Fibroblast of skin of right biceps (primary cell): ENCODE measurements at regions not wholly inside any gene's neighbourhood (a gene's known extent, or its start where the extent isn't known, plus 50 kb on each side); places are given as distances from the start of the nearest gene placed in this dataset.
A peak's percentile ranks its signal among the peaks of the same experiment; 100 is the strongest.
"Not testable (repeated sequence)": the region's sequence is repeated elsewhere in the genome, so short reads cannot be mapped to it uniquely, and the experiment has no call there.

ENCODE experiments used
- DNase-seq: peaks from one replicate; pipeline ENCODE4 v3.0.0-alpha.2; 2013

DNA sequence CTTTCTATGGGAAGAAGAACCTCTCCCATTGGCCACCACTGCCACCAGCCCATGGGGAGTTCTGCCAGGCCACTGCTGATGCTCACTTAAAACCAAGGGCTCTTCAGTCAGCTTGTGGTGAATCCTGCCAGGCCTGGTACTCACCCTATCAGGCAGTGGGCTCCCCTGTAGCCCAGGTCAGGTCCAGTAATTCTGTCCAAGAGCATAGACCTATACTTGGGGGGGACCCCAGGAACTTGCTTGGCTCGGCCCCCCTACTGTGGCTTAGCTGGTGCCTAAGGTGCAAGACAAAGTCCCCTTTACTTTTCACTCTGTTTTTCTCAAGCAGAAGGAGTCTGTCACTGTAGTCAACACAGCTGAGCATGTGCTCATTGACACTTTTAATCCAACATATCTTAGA, 1012.2 kb downstream of the PCDH19 start:
- no peak for DNase-seq

DNA sequence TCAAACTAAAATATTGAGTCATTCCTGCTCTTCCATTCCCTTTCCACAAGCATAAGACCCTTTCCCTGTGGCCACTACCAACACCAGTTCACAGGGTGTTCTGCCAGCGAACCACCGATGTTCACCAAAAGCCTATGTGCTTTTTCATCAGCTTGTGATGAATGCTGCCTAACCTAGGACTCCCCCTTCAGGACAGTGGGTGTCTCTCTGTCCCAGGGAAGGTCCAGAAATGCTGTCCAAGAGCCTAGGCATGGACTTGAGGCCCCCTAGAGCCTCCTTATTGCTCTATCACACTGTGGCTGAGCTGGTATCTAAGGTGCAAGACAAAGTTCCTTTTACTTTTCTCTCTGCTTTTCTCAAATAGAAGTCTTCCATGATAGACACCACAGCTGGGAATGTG, 1015.6 kb downstream of the PCDH19 start:
- DNase-seq: no peak

DNA sequence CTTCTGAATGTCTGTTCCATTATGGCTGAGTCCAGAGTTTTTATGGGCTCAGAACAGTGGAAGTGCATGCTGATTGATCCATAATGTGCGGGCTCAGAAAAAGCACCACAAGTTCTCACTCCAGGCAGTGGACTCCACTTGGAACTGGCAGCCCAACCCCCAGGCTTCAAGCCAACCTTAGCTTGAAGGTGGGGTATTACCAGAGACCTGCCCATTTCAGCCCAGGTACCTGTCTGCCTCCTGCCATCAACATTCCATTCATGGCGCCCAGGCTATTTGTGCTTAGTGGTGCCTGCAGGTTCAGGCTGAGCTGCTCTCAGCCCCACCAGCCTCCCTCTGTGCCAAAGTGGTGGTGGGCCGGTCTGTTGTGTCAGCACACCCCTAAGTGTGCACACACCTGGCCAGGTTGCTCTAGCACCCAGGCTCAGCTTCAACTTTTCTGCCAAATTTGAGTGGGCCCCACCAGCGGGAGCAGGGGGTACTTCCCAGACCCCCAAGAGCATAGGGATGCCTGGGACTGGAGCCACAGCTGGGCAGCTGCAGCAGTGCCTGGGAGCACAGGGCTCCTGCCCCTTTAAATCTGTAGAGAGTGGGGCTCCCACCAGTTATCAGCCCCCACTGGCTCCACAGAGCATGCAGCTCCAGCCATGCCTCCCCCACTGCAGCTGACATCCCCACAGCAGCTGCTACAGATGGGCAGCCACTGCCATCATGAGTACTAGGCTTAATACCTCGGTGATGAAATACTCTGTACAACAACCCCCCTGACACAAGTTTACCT, 1025.3 kb downstream of the PCDH19 start:
- no peak for DNase-seq

- no peak for DNase-seq
These were observed 1026.3 kb downstream of the PCDH19 start for GRCh38 chrX:99383786-99384185.

DNA sequence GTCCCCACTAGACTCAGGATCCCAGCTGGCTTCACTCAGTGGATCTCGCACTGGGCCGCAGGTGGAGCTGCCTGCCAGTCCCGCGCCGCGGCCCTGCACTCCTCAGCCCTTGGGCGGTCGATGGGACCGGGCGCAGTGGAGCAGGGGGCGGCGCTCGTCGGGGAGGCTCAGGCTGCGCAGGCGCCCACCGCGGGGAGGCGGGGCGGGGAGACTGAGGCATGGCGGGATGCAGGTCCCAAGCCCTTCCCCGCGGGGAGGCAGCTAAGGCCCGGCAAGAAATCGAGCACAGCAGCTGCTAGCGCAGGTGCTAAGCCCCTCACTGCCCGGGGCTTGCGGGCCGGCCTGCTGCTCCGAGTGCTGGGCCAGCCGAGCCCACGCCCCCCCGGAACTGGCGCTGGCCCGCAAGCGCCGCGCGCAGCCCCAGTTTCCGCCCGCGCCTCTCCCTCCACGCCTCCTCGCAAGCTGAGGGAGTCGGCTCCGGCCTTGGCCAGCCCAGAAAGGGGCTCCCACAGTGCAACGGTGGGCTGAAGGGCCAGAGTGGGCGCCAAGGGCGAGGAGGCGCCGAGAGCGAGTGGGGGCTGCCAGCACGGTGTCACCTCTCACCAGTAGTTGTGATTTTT, 1038.0 kb downstream of the PCDH19 start:
- DNase-seq: no peak

DNA sequence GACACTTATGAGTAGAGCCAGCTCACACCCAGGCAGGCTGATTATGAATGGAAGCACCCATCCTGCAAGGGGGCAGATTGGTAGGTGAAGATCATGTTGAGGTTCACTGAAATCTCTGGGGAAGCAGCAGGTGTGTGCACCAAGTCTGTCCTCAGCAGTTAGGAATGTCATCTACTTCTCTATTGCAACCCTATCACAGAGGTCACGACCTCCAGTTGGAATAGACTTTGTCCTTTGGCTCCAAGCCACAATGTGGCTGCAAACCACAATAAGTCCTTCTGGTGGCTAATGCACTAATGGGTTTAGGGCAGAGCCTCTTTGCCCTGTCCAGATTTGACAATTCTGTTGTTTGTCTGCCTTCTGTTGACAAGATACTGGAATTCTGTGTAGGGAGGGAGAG, 1056.7 kb downstream of the PCDH19 start:
- DNase-seq: no peak

DNA sequence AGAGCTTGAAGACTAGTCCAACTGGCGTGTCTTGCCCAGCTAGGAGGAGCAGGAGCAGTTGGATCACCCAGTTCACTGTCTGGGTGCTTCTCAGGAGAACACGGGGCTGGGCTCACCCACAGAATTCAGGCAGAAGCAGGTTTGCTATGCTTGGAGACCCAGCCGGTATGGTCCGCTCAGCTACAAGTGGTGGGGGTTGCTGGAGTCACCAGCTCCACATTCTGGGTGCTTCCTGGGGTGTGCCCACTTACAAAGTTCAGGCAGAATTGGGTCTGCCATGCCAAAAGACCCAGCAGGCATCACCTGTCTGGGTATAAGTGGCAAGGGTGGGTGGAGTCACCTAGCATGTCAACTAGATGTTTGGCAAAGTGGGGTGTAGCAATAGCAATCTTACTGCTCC, 1061.8 kb downstream of the PCDH19 start:
- DNase-seq: no peak

DNA sequence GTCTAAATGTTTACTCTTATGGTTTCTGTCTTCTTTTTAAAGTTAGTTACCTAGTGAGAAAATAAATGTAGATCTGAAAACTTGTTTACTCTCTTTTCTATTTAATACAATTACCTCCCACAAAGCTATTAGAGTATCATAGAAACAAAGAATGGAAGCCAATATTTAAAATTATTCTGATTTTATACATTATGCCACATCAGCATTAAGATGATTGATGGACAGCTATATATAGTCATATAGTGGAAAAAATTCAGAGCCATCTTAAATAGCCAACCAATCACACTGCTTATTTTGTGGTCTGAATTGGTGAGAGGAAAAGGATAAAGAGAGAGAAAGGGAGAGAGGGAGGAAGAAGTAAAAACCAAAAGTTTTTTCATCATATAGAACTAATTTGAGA, 1101.8 kb downstream of the PCDH19 start:
- no peak for DNase-seq

- DNase-seq: no peak
These were observed 1104.5 kb downstream of the PCDH19 start for GRCh38 chrX:99305573-99305972.

GRCh38 chrX:99301990-99302389, 1108.1 kb downstream of the PCDH19 start:
- DNase-seq: peak; percentile 1

GRCh38 chrX:99271641-99272040, 1138.4 kb downstream of the PCDH19 start:
- no peak for DNase-seq

- DNase-seq: no peak
These were observed 1143.8 kb downstream of the PCDH19 start for GRCh38 chrX:99266255-99266654.

DNA sequence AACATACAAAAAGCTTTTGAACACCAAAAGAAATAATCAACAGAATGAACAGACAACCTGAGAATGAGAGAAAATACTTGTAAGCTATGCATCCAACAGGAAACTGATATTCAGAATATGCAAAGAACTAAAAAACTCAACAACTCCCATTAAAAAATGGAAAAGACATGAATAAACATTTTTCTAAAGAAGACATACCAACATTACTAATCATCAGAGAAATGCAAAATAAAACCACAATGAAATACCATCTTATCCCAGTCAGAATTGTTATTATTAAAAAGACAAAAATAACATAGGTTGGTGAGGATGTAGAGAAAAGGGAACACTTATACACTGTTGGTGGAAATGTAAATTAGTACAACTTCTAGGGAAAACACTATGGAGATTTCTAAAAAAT, 1161.9 kb downstream of the PCDH19 start:
- DNase-seq: no peak

- no peak for DNase-seq
These were observed 1168.1 kb downstream of the PCDH19 start for GRCh38 chrX:99242001-99242400.

DNA sequence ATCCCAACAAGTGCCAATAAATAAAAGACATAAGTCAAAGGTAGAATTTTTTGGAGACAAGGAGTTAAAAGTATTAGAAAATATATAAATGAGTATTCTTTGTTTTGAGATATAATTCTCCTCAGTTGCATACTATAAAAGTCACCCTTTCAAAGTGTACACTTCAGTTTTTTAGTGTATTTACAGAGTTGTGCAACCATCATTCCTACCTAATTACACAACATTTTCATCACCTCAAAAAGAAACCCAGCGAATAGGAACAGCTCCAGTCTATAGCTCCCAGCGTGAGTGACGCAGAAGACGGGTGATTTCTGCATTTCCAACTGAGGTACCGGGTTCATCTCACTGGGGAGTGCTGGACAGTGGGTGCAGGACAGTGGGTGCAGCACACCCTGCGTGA, 1175.7 kb downstream of the PCDH19 start:
- not testable (repeated sequence) for DNase-seq

DNA sequence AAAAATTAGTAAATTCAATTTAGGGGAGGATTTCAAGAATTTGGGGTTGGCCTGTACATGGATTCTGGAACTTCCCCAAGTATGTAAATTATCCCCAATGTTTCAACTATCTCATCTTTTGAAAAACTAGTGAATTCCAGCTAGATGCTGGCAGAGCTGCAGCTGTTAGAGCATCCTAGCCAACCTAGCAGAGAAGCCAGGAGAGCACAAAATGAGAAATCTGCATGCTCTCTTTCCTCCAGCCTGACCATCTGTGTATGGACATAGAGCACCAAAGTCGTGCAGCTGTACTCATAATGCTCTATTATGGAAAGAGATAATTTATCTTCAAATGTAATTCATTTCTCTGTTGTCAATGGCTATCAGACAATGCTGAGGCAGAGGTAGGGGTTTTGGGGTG, 1217.7 kb downstream of the PCDH19 start:
- no peak for DNase-seq

DNA sequence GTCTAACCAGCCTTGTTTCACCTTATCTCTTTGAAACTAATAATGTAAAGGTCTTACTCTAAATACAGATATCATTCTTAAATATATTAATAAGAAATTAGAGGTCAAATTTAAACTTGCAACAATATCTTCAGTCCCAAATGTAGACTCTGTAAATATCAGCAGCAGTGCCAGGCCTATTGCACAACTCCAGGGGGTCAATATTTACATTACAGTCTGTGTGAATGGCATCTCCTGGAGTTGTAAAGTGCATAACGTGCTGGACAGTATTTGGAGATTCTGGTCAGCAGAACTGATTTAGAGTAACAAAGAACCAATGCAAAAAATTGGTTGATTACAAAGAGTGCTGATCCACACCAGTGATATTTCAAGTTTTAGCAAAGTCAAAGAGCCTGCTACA, 1225.9 kb downstream of the PCDH19 start:
- no peak for DNase-seq

- no peak for DNase-seq
These were observed 1237.1 kb downstream of the PCDH19 start for GRCh38 chrX:99172958-99173357.

- no peak for DNase-seq
These were observed 1267.3 kb downstream of the PCDH19 start for GRCh38 chrX:99142745-99143144.

- DNase-seq: no peak
These were observed 1272.6 kb downstream of the PCDH19 start for GRCh38 chrX:99137488-99137887.

- no peak for DNase-seq
These were observed 1293.1 kb downstream of the PCDH19 start for GRCh38 chrX:99117011-99117410.

DNA sequence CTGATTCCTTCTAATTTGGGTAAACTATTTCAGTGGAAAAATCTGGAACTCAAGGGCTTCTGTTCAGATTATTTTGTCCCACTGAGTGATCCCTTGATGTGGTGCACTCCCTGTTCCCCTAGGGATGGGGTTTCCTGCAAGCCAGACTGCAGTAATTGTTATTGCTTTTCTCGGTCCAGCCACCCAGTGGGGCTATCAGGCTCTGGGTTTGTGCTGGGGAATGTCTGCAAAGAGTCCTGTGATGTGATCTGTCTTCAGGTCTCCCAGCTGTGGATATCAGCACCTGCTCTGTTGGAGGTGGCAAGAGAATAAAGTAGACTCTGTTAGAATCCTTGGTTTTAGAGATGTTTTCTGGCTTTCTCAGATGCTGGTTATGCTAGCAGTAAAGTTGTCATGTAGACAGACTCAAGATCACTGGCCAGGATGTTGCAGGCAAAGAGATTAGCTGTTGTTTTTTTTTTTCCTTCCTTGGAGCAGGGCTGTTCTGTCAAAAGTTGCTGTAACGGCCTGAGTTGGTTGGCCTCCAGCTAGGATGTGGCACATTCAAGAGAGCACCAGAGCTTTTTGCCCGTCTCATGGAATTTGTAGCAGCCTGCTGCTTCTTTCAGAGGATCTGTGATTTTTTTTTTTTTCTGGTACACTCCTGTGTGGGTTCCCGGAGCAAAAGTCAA, 1314.0 kb downstream of the PCDH19 start:
- DNase-seq: no peak

DNA sequence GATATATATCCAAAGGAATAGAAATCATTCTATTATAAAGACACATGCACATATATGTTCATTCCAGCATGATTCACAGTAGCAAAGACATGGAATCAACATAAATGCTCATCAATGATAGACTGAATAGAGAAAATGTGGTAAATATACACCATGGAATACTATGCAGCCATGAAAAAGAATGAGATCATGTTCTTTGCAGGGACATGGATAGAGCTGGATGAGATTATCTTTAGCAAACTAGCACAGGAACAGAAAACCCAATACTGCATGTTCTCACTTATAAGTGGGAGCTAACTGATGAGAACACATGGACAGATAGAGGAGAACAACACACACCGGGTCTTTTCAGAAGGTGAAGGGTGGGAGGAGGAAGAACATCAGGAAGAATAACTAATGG, 1318.6 kb downstream of the PCDH19 start:
- DNase-seq: no peak

- DNase-seq: no peak
These were observed 1331.8 kb downstream of the PCDH19 start for GRCh38 chrX:99078301-99078700.
